GM10248 (cell line): ENCODE measurements at regions not wholly inside any gene's neighbourhood (a gene's known extent, or its start where the extent isn't known, plus 50 kb on each side); places are given as distances from the start of the nearest gene placed in this dataset.

Experiments used
- CTCF ChIA-PET: fragments of 300-600 bp; sonication (Branson Sonifier 250); formaldehyde crosslinking; extraction: SDS; loops from one replicate; lab custom pipeline; 2021; ENCODE audit warnings: antibody characterized with exemption; lab: Yijun Ruan, JAX
- POLR2A ChIA-PET: fragments of 350-650 bp; sonication (Branson Sonifier 250); formaldehyde crosslinking; extraction: SDS; loops from one replicate; lab custom pipeline; 2020; ENCODE audit warnings: antibody characterized with exemption; lab: Yijun Ruan, JAX
- DNase-seq: peaks from one replicate; pipeline ENCODE4 v3.0.0; 2012; ENCODE audit errors: extremely low spot score
- TF ChIP-seq, protein P1 (sequence below): IDR thresholded peaks from 2 replicates; pipeline ENCODE4 v1.5.1; 2012; ENCODE audit warnings: mild to moderate bottlenecking, low read depth; ENCODE audit errors: extremely low read depth, missing control alignments, control extremely low read depth

DNA sequence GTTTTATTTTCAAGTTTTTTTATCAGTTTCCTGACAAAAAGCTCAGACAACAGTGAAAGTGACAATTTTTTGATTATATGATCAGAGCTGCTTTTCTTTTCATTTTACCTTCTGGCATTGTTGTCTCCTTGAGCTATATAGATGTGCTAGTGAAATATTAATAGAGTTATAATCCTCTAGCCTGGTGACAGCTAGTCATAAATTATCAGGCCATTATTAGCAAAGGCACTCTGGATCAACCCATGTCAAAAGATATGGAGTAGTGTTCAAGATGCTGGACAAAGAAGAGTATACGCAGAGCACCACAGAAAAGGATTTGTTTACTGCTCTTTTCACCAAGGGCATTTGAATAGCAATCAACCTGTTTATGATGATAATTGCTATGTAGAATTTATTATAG lies 1230.1 kb downstream of the HACE1 start:
- DNase-seq = no peak
- CTCF ChIA-PET = no interaction called here
- POLR2A ChIA-PET = no interaction called here
- TF ChIP-seq, protein P1, sequence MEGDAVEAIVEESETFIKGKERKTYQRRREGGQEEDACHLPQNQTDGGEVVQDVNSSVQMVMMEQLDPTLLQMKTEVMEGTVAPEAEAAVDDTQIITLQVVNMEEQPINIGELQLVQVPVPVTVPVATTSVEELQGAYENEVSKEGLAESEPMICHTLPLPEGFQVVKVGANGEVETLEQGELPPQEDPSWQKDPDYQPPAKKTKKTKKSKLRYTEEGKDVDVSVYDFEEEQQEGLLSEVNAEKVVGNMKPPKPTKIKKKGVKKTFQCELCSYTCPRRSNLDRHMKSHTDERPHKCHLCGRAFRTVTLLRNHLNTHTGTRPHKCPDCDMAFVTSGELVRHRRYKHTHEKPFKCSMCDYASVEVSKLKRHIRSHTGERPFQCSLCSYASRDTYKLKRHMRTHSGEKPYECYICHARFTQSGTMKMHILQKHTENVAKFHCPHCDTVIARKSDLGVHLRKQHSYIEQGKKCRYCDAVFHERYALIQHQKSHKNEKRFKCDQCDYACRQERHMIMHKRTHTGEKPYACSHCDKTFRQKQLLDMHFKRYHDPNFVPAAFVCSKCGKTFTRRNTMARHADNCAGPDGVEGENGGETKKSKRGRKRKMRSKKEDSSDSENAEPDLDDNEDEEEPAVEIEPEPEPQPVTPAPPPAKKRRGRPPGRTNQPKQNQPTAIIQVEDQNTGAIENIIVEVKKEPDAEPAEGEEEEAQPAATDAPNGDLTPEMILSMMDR = no peak

DNA sequence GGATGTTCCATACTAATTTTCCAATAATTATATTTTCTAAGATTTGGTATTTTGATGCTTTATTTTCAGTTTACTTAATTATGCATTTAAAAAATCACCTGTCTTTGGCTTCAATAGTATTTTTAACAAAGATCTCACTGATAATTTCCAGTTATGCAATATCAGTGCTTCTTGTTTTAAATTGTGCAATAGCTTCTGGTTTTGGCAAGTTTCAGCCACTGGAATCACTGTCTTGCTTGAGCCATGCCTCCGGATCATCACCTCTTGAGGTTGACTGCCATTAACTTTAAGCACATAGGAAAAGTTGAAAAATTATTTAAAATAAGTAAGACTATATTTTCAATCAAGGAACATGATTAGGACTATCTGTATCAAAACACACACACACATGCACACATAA lies 1242.1 kb downstream of the HACE1 start:
- TF ChIP-seq, protein P1 = no peak
- ChIA-PET POLR2A (no interaction called here), CTCF (interaction anchor here (1.2 kb wide), 1 partner anchor 14 kb away, joined by 3 read pairs; no protein-coding TSS in a partner anchor)
- no peak for DNase-seq

DNA sequence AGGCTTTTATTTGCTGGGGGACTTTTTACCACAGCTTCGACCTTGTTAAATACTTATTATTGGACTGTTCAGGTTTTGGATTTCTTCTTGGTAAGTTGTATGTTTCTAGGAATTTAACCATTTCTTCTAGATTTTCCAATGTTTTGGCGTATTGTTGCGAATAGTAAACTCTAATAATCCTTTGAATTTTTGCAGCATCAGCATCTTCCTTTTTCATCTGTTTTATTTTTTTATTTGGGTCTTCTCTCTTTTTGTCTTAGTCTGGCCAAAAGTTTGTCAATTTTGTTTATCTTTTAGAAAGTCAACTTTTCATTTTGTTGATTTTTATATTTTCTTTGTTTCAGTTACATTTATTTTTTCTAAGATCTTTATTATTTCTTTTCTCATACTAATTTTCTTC lies 1272.0 kb downstream of the HACE1 start:
- ChIA-PET CTCF (interaction anchor here (1.4 to 2.1 kb wide), 2 partner anchors 9 to 15 kb away, joined by 3 to 4 read pairs; no protein-coding TSS in a partner anchor), POLR2A (no interaction called here)
- DNase-seq = no peak
- TF ChIP-seq, protein P1 = no peak

DNA sequence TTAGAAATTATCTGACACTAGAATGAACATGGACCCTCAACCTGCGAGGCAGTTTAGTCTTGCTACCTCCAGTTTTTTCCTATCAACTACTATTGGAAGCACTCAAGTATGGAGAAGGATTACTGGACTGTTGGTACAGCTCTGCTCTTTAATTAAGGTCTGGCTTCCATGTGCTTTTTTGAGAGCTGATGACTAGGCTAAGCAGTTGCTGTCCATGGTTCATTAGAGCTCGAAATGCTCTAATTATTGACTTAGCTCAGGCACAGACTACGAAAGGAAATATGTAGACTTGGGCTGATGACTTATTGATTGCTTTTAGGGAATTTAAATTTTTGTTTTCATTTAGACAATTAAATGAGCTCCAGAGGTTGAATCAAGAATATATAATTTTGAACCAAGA lies 1281.6 kb downstream of the HACE1 start:
- ChIA-PET CTCF (interaction anchor here (0.7 to 1.5 kb wide), 2 partner anchors 9 to 11 kb away, joined by 4 to 7 read pairs; no protein-coding TSS in a partner anchor), POLR2A (no interaction called here)
- TF ChIP-seq, protein P1 = no peak
- DNase-seq = no peak

DNA sequence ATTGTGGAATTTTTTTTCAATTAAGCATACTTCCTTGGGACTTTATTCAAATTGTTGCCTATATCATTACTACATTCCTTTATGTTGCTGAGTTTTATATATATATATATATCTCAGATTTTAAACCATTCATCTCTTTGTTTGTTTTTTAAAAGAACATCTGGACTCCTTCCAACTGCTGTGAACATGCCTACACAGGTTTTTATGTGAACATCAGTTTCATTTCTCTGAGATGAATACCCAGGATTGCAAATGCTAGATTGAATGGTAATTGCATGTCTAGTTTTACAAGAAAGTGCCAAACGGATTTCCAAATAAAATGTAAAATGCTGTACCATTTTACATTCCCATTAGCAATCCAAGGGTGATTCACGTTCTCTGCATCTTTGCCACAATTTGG lies 1289.3 kb downstream of the HACE1 start:
- ChIA-PET POLR2A (no interaction called here), CTCF (no interaction called here)
- TF ChIP-seq, protein P1 = no peak
- no peak for DNase-seq

DNA sequence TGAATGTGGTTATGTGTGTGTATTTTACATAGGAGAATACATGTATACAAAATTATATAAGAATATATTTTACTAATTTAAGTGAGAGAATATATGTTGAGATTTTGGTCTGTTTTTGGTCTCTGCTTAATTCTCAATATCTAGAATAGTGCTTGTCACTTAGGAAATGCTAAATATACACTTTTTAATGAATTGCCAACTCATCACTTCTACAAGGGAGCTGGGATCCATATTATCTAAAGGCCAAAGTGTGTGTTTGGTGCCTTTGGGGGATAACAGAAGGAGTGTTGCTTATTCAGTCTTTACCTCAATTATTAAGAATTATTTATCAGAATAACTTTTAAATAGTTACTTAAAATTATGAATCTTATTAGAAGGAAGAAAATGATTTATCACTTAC lies 1304.8 kb downstream of the HACE1 start:
- DNase-seq = no peak
- CTCF ChIA-PET = no interaction called here
- TF ChIP-seq, protein P1 = no peak
- POLR2A ChIA-PET = no interaction called here
